ENCODE measurements at regions not wholly inside any gene's neighbourhood (a gene's known extent, or its start where the extent isn't known, plus 50 kb on each side); places are given as distances from the start of the nearest gene placed in this dataset.
"Not testable (repeated sequence)": the region's sequence is repeated elsewhere in the genome, so short reads cannot be mapped to it uniquely, and the experiment has no call there.

DNA sequence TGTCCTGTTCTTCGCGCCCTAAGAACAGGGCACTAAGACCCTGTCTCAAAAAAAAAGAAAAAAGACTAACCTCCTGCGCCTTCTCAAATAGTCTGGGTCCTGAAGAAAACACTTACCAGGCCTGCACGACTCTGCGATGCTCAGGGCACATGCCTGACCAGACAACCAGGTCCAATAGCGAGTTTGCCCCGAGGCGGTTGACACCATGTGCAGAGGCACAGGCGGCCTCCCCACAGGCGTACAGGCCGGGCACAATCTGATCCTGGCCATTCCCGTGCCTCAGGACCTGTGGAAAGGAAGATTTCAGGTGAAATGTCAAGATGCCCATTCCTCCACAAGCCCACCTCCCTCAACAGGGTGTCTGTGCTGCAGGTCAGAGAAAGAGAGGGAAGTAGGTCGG lies 65.9 kb upstream of the TNK2 start:
- not testable (repeated sequence) for DNase-seq (ENCODE audit: low read depth in 2 of 2)

DNA sequence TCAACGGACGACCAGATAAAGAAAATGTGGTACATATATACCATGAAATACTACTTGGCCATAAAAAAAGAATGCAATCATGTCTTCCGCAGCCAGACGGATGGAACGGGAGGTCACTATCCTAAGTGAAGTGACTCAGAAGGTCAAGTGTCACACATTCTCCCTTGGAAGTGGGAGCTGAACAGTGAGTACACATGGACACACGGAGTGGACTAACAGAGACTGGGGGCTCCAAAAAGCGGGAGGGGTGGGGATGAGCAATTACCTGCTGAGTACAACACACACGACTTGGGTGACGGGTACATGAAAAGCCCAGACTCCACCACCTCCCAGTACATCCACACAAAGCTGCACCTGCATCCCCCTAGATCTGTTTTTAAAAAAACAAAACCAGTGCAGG lies 62.5 kb upstream of the TNK2 start:
- not testable (repeated sequence) for DNase-seq (ENCODE audit: low read depth in 2 of 2)

DNA sequence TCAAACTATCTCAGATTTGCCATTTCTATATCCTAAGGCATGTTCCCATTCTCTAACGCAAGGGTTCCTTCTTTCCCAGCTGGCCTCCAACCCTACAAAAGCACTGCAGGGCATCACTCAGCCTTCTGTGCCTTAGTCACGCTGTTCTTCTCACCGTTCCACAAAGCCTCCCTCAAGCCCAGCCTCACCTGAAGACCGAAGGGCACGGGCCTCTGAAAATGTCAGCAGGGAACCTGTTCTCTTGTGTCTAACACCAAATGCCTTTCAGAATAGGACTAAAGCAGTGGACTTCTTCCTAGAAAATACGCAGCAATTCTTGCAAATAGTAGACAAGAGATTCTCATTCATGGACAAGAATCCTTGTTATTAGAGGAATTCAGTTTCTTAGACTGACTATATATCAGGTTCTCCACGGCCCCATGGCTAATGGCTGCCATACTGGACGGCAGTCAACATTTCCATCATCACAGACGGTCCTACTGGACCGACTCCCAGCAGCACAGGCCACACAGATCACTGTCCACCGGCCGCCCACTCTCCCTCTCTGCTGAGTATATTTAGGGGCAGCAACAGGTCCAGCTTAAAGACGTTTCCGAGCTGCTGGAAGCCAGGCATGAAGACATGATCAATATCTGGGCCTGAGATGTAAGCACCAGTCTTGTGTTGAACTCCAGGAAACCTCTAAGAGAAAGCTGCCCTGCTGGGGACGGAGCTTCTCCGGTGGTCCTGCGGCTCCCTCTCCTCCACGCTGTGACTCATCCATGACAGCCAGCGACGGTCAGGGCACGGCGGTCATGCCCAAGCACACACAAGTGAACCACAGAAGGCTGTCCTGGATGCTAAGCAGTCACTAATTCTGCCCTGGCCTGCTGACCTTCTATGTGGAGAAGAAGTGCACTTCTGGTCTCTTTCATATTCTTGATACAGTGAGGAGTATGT lies 61.8 kb upstream of the TNK2 start:
- DNase-seq (ENCODE audit: low read depth in 2 of 2) = not testable (repeated sequence)

DNA sequence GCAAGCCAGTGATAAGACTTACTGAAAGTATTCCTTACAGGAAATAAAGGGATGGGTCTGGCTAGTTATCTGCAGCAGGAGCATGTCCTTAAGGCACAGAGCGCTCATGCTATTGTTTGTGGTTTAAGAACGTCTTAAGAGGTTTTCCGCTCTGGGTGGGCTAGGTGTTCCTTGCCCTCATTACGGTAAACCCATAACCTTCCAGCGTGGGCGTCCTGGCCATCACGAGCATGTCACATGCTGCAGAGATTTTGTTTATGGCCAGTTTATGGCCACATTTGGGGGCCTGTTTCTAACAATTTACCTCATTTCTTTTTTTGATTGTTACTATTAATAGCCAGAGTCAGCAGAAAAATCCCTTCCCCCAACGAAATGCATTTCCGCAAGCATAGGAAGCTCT lies 61.0 kb upstream of the TNK2 start:
- DNase-seq (ENCODE audit: low read depth in 2 of 2) = not testable (repeated sequence)

DNA sequence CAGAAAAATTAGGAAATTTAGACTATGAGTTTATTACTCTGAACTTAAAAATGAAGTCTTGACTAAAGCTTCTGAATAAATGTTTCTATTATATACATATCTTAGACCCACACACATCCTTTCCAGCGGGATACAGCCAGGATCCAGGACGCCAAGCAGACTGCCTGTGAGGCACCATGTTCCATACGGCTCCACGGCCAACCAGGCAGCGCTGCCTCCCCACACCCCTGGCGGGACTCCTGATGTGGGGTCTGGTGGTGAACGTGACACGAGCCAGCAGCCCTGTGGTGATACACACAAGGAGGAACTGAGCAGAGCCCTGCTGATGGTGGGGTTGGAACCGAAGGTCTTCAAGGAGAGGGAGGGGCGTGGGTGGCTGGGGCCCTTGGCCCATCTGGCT lies 59.8 kb upstream of the TNK2 start:
- not testable (repeated sequence) for DNase-seq (ENCODE audit: low read depth in 2 of 2)

DNA sequence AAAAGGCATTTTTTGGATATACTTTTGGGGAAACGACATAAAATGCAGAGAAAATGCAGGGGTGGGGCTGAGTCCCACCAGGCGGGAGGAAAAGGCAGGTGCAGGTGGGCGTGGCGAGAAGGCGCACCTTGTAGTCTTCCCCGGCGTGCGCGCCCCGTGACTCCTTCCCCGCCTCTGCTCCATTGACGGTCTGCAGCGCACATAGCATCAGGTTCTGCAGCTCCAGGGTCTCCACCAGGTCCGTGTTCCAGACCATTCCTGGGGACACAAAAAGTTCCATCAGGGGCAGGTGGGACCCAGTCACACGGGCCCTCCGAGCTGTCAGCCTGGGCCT lies 59.0 kb upstream of the TNK2 start:
- DNase-seq (ENCODE audit: low read depth in 2 of 2) = not testable (repeated sequence)

DNA sequence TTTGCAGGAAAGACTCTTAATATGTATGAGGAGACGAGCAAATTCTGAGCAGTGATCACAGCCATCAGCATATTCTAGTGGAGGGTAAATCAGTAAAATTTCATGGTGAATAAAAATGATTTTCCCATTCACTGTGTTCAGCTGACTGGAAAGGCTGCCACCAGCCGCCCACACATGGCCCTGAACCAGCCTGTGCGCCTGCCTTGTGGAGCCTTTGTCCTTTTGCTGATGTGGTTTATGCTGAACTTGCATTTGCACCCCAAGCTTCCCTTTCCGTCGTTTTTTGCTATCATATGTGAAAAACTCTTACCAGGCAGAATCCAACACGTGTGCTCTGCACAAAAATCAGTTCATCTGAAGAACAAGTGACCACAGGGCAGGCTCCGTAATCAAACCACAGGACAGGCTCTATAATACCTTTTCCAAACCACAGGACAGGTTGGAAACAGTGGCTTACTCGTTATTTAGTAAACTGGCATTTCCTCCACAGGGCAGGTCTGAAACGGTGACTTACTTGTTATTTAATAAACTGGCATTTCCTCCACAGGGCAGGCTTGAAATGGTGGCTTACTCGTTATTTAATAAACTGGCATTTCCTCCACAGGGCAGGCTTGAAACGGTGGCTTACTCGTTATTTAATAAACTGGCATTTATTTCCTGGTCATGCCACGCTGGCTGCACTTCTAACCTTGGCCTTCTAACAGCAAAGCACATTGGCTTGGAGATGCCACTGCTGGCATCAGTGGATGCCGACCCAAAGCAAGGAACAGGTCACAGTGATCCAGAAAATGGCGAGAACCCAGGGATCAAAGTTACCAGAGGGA lies 58.4 kb upstream of the TNK2 start:
- DNase-seq (ENCODE audit: low read depth in 2 of 2) = not testable (repeated sequence)

DNA sequence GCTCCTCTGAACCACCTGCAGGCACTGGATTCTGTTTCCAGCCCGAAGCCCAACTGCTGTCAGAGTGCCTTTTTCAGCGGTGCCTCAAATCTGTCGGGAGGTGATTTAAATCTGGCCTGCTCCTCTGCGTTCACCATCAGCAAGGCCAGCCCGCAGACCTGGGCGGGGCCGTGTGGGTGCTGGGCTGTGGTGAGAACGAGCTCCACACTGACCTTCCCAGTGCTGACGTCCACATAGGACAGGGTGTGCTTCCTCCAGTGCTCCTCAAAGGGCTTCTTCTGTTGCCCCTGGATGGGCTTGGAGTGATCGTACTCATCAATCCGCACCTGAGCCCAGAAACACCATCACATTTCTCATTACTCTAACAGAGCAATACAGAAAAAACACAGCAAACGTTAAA lies 56.9 kb upstream of the TNK2 start:
- not testable (repeated sequence) for DNase-seq (ENCODE audit: low read depth in 2 of 2)

DNA sequence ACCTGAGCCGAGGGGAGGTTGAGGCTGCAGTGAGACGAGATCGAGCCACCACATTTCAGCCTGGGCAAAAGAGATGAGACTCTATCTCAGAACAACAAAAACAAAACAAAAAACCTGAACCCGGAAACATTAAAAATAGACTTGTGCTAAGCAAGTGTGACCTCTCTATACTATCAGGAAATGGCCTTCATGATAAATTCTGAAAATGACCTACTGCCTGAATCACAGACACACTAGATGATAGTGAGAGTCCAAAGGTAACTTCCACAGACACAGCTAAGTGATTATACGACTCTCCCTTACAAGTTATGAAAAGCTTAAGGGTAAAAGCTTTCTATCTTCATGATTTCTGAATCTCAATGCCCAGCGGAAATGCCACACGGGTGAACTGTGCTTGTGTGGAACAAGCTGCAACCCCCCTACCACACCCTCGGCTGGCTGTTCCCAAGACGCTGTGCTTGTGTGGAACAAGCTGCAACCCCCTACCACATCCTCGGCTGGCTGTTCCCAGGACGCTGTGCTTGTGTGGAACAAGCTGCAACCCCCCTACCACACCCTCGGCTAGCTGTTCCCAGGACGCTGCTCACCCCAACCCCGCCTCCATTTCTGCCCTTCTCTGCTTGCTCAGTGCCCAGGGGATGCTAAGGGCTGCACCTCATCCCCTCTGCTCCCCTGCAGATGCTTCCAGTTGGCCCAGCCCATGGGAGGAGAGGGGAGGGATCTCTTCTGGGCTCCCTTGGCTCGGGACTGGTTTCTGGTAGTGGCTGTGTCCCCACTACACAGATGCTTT lies 56.2 kb upstream of the TNK2 start:
- DNase-seq (ENCODE audit: low read depth in 2 of 2) = not testable (repeated sequence)

DNA sequence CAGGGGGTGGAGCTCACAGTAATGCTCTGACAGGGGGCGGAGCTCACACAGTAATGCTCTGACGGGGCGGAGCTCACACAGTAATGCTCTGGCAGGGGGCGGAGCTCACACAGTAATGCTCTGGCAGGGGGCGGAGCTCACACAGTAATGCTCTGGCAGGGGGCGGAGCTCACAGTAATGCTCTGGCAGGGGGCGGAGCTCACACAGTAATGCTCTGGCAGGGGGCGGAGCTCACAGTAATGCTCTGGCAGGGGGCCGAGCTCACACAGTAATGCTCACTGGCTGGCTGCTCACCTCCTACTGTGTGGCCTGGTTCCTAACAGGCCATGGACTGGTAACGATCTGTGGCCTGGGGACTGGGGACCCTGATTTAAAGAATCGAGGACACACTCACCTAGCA lies 53.9 kb upstream of the TNK2 start:
- not testable (repeated sequence) for DNase-seq (ENCODE audit: low read depth in 2 of 2)

DNA sequence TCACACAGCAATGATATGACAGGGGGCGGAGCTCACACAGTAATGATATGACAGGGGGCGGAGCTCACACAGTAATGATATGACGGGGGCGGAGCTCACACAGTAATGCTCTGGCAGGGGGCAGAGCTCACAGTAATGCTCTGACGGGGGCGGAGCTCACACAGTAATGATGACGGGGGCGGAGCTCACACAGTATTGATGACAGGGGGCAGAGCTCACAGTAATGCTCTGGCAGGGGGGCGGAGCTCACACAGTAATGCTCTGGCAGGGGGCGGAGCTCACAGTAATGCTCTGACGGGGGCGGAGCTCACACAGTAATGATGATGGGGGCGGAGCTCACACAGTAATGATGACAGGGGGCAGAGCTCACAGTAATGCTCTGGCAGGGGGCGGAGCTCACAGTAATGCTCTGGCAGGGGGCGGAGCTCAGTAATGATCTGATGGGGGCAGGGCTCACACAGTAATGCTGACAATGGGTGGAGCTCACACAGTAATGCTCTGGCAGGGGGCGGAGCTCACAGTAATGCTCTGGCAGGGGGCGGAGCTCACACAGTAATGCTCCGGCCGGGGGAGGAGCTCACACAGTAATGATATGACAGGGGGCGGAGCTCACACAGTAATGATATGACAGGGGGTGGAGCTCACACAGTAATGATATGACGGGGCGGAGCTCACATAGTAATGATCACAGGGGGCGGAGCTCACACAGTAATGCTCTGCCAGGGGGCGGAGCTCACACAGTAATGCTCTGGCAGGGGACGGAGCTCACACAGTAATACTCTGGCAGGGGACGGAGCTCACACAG lies 52.8 kb upstream of the TNK2 start:
- peak in 1 of 2 donors; percentile 8 for DNase-seq (ENCODE audit: low read depth in 2 of 2)

DNA sequence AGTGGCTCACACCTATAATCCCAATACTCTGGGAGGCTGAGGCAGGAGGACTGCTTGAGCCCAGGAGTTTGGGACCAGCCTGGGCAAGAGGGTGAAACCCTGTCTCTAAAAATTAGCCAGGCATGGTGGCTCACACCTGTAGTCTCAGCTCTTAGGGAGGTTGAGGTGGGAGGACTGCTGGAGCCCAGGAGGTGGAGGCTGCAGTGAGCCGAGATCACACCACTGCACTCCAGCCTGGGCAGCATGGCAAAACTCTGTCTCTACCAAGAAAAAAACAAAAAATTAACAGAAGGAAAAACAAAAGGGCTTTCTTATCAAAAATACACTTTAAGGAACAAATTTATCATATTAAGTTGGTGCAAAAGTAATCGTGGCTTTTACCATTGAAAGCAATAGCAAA lies 51.8 kb upstream of the TNK2 start:
- DNase-seq (ENCODE audit: low read depth in 2 of 2) = not testable (repeated sequence)

DNA sequence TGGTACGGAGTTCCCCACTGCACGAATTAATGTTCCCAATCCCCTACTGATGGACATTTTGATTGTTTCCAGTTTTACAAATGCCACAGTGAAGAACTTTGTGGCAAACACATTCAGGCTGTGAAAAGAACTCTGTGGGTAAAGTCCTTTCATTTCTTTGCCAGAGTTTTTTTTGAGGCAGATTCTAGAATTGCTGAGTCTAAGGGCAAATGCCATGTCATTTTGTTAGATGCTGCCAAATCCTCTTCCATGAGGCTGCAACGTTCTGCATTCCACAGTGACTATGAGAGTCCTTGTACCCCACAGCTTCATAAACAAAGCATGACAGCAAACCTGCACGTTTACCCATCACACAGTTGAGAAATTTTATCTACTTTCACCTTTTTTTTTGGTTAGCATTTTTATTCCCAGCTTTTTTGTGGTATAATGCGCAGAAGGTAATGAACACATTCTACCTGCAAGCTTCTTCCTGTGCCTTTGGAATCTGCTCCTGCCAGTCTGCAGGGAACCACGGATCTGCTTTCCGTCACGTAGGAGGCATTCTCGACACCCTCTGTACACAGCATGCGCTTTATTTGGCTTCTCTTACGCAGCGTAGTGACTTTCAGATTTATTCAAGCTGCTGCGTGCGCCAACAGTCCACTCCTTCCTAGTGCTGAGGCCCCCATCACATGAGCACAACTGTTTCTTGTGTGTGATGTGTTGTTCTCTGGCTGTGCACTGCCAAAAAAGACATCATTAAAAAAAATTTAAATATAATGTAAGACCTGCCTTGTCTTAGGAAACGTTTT lies 51.2 kb upstream of the TNK2 start:
- not testable (repeated sequence) for DNase-seq (ENCODE audit: low read depth in 2 of 2)

DNA sequence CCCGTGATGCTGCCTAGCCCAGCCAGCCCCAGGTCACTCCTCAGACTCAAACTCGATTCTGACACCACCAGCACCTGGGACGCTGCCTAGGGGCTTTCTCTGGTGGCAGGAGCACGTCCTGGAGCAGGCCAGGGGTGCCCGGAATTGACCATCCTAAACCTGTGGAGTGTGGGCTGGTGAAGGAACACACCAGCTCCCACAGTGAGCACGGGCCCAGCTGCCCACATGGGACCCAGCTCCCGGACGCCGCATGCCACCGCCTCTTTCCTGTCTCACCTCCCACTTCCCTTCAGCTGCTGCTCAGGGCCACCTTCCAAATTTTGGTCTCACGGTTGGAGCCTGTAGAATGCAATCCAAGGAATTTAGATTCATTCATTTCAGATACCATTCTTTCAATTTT lies 50.4 kb upstream of the TNK2 start:
- not testable (repeated sequence) for DNase-seq (ENCODE audit: low read depth in 2 of 2)

Data from stimulated activated CD8-positive, alpha-beta memory T cell treated with anti-CD3 and anti-CD28 coated beads, Interleukin-15, amount 100 ng/mL, for 4 hours (primary cell).